Erythroblast (primary cell): ENCODE measurements at regions not wholly inside any gene's neighbourhood (a gene's known extent, or its start where the extent isn't known, plus 50 kb on each side); places are given as distances from the start of the nearest gene placed in this dataset.

Experiments used
- GATA1 ChIP-seq: IDR thresholded peaks from 2 replicates; pipeline ENCODE4 v1.6.1; 2011; ENCODE audit warnings: low read depth, mild to moderate bottlenecking, control low read depth, low read length, moderate library complexity
- POLR2A ChIP-seq: IDR thresholded peaks from 2 replicates; pipeline ENCODE4 v1.6.1; 2011; ENCODE audit warnings: mild to moderate bottlenecking, low read length

DNA sequence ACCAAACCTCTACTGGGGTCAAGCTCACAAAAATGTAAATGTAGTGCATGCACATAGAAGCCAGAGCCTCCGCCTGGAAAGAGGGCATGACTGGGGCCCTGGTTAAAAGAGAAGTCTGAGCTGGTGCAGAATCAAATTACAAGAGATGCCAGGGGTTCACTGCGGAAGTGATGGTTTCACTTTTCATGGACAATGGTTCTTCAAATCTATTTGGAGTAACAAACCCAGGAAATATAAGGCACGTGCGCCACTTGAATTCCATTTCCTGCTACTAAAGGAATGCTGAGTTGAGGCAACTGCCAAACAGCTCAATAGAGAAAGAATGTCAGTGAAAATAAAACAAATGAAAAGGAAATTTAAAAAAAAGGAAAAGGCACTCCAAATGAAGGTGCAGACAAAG lies 79.8 kb downstream of the FUNDC1 start:
- TF ChIP-seq GATA1 (no peak), POLR2A (no peak)
